Adrenal gland (tissue), 5 donors: ENCODE measurements at regions not wholly inside any gene's neighbourhood (a gene's known extent, or its start where the extent isn't known, plus 50 kb on each side); places are given as distances from the start of the nearest gene placed in this dataset.

Experiments used
- POLR2A ChIP-seq, 2 donors: fragments of 450-650 bp; IDR thresholded peaks; one replicate each; pipeline ENCODE4 v1.6.1; 2017; ENCODE audit warnings: antibody characterized with exemption in 2 of 2, mild to moderate bottlenecking in 2 of 2, moderate library complexity in 1 of 2
- TF ChIP-seq, protein P1 (sequence below), 6 experiments: fragments of 450-650 bp in 4 of 6; fragments of 200-600 bp in 2 of 6; sonication (generic) in 1 of 6; IDR thresholded peaks; 1 replicate in 5 of 6; 2 replicates in 1 of 6; pipeline versions ENCODE4 v1.5.1 to v1.8.0; 2016 to 2021; ENCODE audit warnings: antibody characterized with exemption in 6 of 6, mild to moderate bottlenecking in 2 of 6, moderate library complexity in 1 of 6
- donor health status: DM: no; HTN: no; CAD: no.

- TF ChIP-seq POLR2A (IDR thresholded peaks at IDR 0.05): no peak
- TF ChIP-seq, protein P1, sequence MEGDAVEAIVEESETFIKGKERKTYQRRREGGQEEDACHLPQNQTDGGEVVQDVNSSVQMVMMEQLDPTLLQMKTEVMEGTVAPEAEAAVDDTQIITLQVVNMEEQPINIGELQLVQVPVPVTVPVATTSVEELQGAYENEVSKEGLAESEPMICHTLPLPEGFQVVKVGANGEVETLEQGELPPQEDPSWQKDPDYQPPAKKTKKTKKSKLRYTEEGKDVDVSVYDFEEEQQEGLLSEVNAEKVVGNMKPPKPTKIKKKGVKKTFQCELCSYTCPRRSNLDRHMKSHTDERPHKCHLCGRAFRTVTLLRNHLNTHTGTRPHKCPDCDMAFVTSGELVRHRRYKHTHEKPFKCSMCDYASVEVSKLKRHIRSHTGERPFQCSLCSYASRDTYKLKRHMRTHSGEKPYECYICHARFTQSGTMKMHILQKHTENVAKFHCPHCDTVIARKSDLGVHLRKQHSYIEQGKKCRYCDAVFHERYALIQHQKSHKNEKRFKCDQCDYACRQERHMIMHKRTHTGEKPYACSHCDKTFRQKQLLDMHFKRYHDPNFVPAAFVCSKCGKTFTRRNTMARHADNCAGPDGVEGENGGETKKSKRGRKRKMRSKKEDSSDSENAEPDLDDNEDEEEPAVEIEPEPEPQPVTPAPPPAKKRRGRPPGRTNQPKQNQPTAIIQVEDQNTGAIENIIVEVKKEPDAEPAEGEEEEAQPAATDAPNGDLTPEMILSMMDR (IDR thresholded peaks at IDR 0.05): no peak
These were observed 955.8 kb downstream of the TDRD15 start for GRCh38 chr2:22079583-22079982.
